H9 (cell line): ENCODE measurements at regions not wholly inside any gene's neighbourhood (a gene's known extent, or its start where the extent isn't known, plus 50 kb on each side); places are given as distances from the start of the nearest gene placed in this dataset.

Experiments used
- DNase-seq: peaks from one replicate; pipeline ENCODE4 v3.0.0-alpha.2; 2017
- H2AFZ ChIP-seq: one replicate; pipeline ENCODE4 v1.6.1; 2013; ENCODE audit warnings: mild to moderate bottlenecking, low read length, control low read depth, moderate library complexity
- H2AK5ac ChIP-seq: 2 replicates; pipeline ENCODE4 v1.6.1; 2013; ENCODE audit warnings: low read length, control low read depth, mixed read lengths; ENCODE audit not compliant: insufficient read length
- H2BK120ac ChIP-seq: one replicate; pipeline ENCODE4 v1.6.1; 2013; ENCODE audit warnings: low read depth, mild to moderate bottlenecking, low read length, control low read depth, inconsistent platforms; ENCODE audit not compliant: poor library complexity, severe bottlenecking
- H2BK12ac ChIP-seq: 2 replicates; pipeline ENCODE4 v1.6.1; 2013; ENCODE audit warnings: low read length, control low read depth, mixed read lengths, low read depth; ENCODE audit not compliant: insufficient read length
- H2BK15ac ChIP-seq: 2 replicates; pipeline ENCODE4 v1.6.1; 2013; ENCODE audit warnings: low read depth, low read length, control low read depth
- H2BK20ac ChIP-seq: one replicate; pipeline ENCODE4 v1.6.1; 2013; ENCODE audit warnings: low read depth, mild to moderate bottlenecking, low read length, control low read depth, inconsistent platforms; ENCODE audit not compliant: poor library complexity, severe bottlenecking
- H2BK5ac ChIP-seq: 2 replicates; pipeline ENCODE4 v1.6.1; 2013; ENCODE audit warnings: low read length, control low read depth, mixed read lengths; ENCODE audit not compliant: insufficient read length
- H3K14ac ChIP-seq: 2 replicates; pipeline ENCODE4 v1.6.1; 2013; ENCODE audit warnings: low read length, control low read depth; ENCODE audit not compliant: insufficient read depth
- H3K18ac ChIP-seq: 2 replicates; pipeline ENCODE4 v1.6.1; 2013; ENCODE audit warnings: low read depth, mild to moderate bottlenecking, mixed read lengths, low read length, control low read depth; ENCODE audit not compliant: insufficient read length
- H3K23ac ChIP-seq: 2 replicates; pipeline ENCODE4 v1.6.1; 2013; ENCODE audit warnings: low read length, control low read depth, mixed read lengths, low read depth; ENCODE audit not compliant: insufficient read length
- H3K23me2 ChIP-seq: 2 replicates; pipeline ENCODE4 v1.6.1; 2013; ENCODE audit warnings: low read depth, mild to moderate bottlenecking, mixed read lengths, low read length, control low read depth; ENCODE audit not compliant: insufficient read length, poor library complexity, severe bottlenecking
- H3K27ac ChIP-seq: 2 replicates; pipeline ENCODE4 v1.5.1; 2013; ENCODE audit warnings: low read length, control low read depth, mixed read lengths, low read depth; ENCODE audit not compliant: insufficient read length
- H3K27me3 ChIP-seq: 2 replicates; pipeline ENCODE4 v1.6.1; 2013; ENCODE audit warnings: low read length, control low read depth, inconsistent platforms; ENCODE audit not compliant: insufficient read depth
- H3K4ac ChIP-seq: 2 replicates; pipeline ENCODE4 v1.6.1; 2013; ENCODE audit warnings: low read depth, mild to moderate bottlenecking, control low read depth, inconsistent platforms, low read length, moderate library complexity
- H3K4me1 ChIP-seq: 2 replicates; pipeline ENCODE4 v1.6.1; 2013; ENCODE audit warnings: low read length, control low read depth, inconsistent platforms; ENCODE audit not compliant: insufficient read depth
- H3K4me2 ChIP-seq: 2 replicates; pipeline ENCODE4 v1.6.1; 2013; ENCODE audit warnings: low read length, control low read depth, mixed read lengths; ENCODE audit not compliant: insufficient read length, insufficient read depth
- H3K56ac ChIP-seq: 2 replicates; pipeline ENCODE4 v1.6.1; 2013; ENCODE audit warnings: low read depth, mild to moderate bottlenecking, mixed read lengths, low read length, control low read depth; ENCODE audit not compliant: insufficient read length
- H3K79me1 ChIP-seq: 2 replicates; pipeline ENCODE4 v1.6.1; 2013; ENCODE audit warnings: low read depth, mild to moderate bottlenecking, moderate library complexity, low read length, control low read depth, inconsistent platforms; ENCODE audit not compliant: insufficient read depth, poor library complexity, severe bottlenecking
- H3K79me2 ChIP-seq: 2 replicates; pipeline ENCODE4 v1.6.1; 2013; ENCODE audit warnings: low read length, control low read depth, inconsistent platforms; ENCODE audit not compliant: insufficient read depth
- H3K9ac ChIP-seq: 2 replicates; pipeline ENCODE4 v1.6.1; 2013; ENCODE audit warnings: low read length, control low read depth, mixed read lengths; ENCODE audit not compliant: insufficient read length; ENCODE audit errors: extremely low read depth
- H3K9me3 ChIP-seq: one replicate; pipeline ENCODE4 v1.6.1; 2013; ENCODE audit warnings: low read depth, low read length, inconsistent platforms; ENCODE audit not compliant: control insufficient read depth
- H3T11ph ChIP-seq: one replicate; pipeline ENCODE4 v1.6.1; 2013; ENCODE audit warnings: mild to moderate bottlenecking, low read length, control low read depth, inconsistent platforms
- H4K20me1 ChIP-seq: one replicate; pipeline ENCODE4 v1.6.1; 2013; ENCODE audit not compliant: control insufficient read depth, insufficient read length, insufficient read depth
- H4K5ac ChIP-seq: 2 replicates; pipeline ENCODE4 v1.6.1; 2013; ENCODE audit warnings: low read depth, mild to moderate bottlenecking, mixed read lengths, low read length, control low read depth; ENCODE audit not compliant: insufficient read length
- H4K8ac ChIP-seq: replicated peaks from 2 replicates; pipeline ENCODE4 v1.6.1; 2013; ENCODE audit warnings: low read length, control low read depth, mixed read lengths, low read depth; ENCODE audit not compliant: insufficient read length
- H4K91ac ChIP-seq: 2 replicates; pipeline ENCODE4 v1.6.1; 2013; ENCODE audit warnings: low read depth, mild to moderate bottlenecking, moderate library complexity, mixed read lengths, low read length, control low read depth; ENCODE audit not compliant: insufficient read length
- H3K27ac Mint-ChIP-seq, 3 experiments: 2 replicates in 2 of 3; 3 replicates in 1 of 3; pipeline ENCODE4 v1.8.0; 2020 to 2021; ENCODE audit warnings: mixed read lengths in 3 of 3, mild to moderate bottlenecking in 1 of 3, moderate library complexity in 1 of 3
- H3K27me3 Mint-ChIP-seq: 2 replicates; pipeline ENCODE4 v1.8.0; 2021; ENCODE audit warnings: low read depth, mild to moderate bottlenecking, moderate library complexity, mixed read lengths
- H3K36me3 Mint-ChIP-seq, 3 experiments: 2 replicates in 2 of 3; 3 replicates in 1 of 3; pipeline ENCODE4 v1.8.0; 2020 to 2021; ENCODE audit warnings: low read depth in 3 of 3, mixed read lengths in 3 of 3; ENCODE audit not compliant: insufficient read depth in 1 of 3
- H3K4me1 Mint-ChIP-seq, 2 experiments: 2 replicates each; pipeline ENCODE4 v1.8.0; 2020; ENCODE audit warnings: mixed read lengths in 2 of 2
- H3K4me3 Mint-ChIP-seq, 2 experiments: 2 replicates in 1 of 2; 3 replicates in 1 of 2; pipeline ENCODE4 v1.8.0; 2020 to 2021; ENCODE audit warnings: mild to moderate bottlenecking in 2 of 2, mixed read lengths in 2 of 2, moderate library complexity in 1 of 2
- H3K9me3 Mint-ChIP-seq, 2 experiments: 2 replicates in 1 of 2; 3 replicates in 1 of 2; pipeline ENCODE4 v1.8.0; 2020; ENCODE audit warnings: mild to moderate bottlenecking in 2 of 2, mixed read lengths in 2 of 2, moderate library complexity in 1 of 2
- CTCF ChIP-seq: fragments of 200-600 bp; sonication (generic); conservative IDR thresholded peaks from 3 replicates; pipeline ENCODE4 v1.8.0; 2021; ENCODE audit warnings: antibody characterized with exemption, mild to moderate bottlenecking
- whole genome bisulfite sequencing: extraction: QIAGEN DNeasy Blood & Tissue Kit; methylation state at CpG from one replicate; pipeline ENCODE4 v1.1.7; 2013; ENCODE audit warnings: missing lambda C conversion rate, low lambda C conversion rate, mixed read lengths; ENCODE audit not compliant: insufficient read length; ENCODE audit errors: extremely low coverage; 5-methylcytosine and 5-hydroxymethylcytosine counted together

DNA sequence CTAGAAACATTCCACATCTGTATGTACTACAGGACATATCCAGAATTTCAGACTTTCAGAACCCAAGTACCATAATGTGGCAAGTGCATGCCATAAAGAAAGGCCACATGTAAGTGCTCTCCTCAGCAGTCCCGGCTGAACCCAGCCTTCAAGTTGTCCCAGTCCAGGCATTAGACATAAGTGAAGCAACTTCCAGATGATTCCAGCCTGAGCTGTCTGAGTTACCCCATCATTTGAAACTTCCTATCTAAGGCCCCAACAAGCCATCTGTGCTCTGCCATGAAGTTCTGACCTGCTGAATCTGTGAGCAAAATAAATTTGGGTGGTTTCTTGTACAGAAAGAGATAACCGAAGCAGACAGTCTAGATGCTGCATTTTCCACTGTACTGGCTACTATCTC, 218.8 kb downstream of the IPMK start:
- Histone ChIP-seq H3T11ph (no peak overlapping the region), H3K9me3 (no peaks in the 10 kb centered on the region), H3K4me1 (peaks cover 14% of the 10 kb centered on the region), H3K23ac (no peak overlapping the region), H2BK20ac (no peak overlapping the region), H2AFZ (no peak overlapping the region), H4K91ac (no peak overlapping the region), H2BK120ac (no peak overlapping the region), H3K23me2 (no peaks in the 10 kb centered on the region), H3K56ac (no peak overlapping the region), H3K27me3 (no peaks in the 10 kb centered on the region), H2BK12ac (no peak overlapping the region), H3K4me2 (no peak overlapping the region), H2BK5ac (no peak overlapping the region), H3K27ac (no peak overlapping the region), H3K18ac (no peak overlapping the region), H3K14ac (no peak overlapping the region), H3K79me2 (no peaks in the 10 kb centered on the region), H4K20me1 (no peaks in the 10 kb centered on the region), H2BK15ac (peak overlapping the region; percentile 81; the same call in 1 of the 2 replicates), H3K4ac (no peak overlapping the region), H4K5ac (no peak overlapping the region), H2AK5ac (no peak overlapping the region), H3K79me1 (no peaks in the 10 kb centered on the region), H4K8ac (no peak overlapping the region), H3K9ac (no peak overlapping the region)
- peaks cover 49 to 55% of the 10 kb centered on the region in 2 experiments for H3K4me1 Mint-ChIP-seq
- peaks cover 0 to 5% of the 10 kb centered on the region in 2 experiments; a peak in 2 of 5 replicates for H3K9me3 Mint-ChIP-seq
- H3K4me3 Mint-ChIP-seq: peak overlapping the region in 1 of 2 experiments; percentile 32; a peak in 1 of 5 replicates
- H3K27ac Mint-ChIP-seq: peak overlapping the region; percentile 54 to 95 (median 81); a peak in 6 of 7 replicates
- H3K27me3 Mint-ChIP-seq: no peaks in the 10 kb centered on the region
- DNase-seq: no peak
- no peak for TF ChIP-seq CTCF
- no CpG with 5 or more reads among the region's 2 CpGs for WGBS
- H3K36me3 Mint-ChIP-seq: peaks cover 2 to 20% (median 5%) of the 10 kb centered on the region in 3 experiments; a peak in 4 of 7 replicates
